ENCODE measurements at regions not wholly inside any gene's neighbourhood (a gene's known extent, or its start where the extent isn't known, plus 50 kb on each side); places are given as distances from the start of the nearest gene placed in this dataset.

GRCh38 chrX:150308532-150309157 is 54.5 kb upstream of the MAMLD1 start:
- TF ChIP-seq CTCF (IDR thresholded peaks at IDR 0.05), result no peak
- no peak for TF ChIP-seq POLR2A (IDR thresholded peaks at IDR 0.05)
